SU-DHL-6 (cell line): ENCODE measurements at regions not wholly inside any gene's neighbourhood (a gene's known extent, or its start where the extent isn't known, plus 50 kb on each side); places are given as distances from the start of the nearest gene placed in this dataset.

ENCODE experiments used
- EZH2phosphoT487 ChIP-seq: fragments of 200-600 bp; sonication (generic), shearing (Covaris generic); conservative IDR thresholded peaks from 2 replicates; pipeline ENCODE4 v1.6.1; 2018; ENCODE audit warnings: mild to moderate bottlenecking, antibody characterized with exemption, low read length, moderate library complexity, mixed read lengths
- TF ChIP-seq, protein P1 (sequence below): fragments of 200-600 bp; sonication (generic); IDR thresholded peaks from one replicate; pipeline ENCODE4 v1.5.1; 2017; ENCODE audit warnings: antibody characterized with exemption, mild to moderate bottlenecking, low read length, moderate library complexity; ENCODE audit not compliant: insufficient read depth, poor library complexity, severe bottlenecking

DNA sequence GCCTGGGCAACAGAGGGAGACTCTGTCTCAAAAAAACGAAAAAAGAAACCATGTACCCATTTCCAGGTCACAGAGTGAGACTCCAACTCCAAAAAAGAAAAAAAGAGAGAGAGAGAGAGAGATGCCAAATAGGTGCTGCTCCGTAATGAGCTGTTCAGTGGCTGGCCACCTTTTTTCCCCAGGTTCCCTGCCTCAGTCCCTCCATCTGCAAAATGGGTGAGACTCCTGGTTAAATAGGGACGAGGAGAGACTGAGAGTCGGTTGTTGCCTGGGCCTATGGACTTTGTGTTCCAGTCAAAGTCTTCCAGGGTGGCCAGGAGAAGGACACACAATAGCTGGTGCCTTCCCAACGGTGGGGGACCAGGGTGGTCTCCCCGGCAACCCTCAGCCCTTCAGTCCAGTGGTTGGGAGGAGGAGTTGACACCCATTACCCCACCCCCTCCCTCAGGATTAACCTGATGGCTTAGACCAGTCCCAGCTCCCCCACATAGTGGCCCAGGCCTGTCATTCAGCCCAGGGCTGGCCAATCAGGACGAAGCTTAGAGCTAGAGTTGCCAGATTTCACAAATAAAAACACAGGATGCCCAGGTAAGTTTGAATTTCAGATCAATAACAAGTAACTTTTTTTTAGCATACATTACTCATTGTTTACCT is 258.2 kb downstream of the PARN start:
- TF ChIP-seq, protein P1, sequence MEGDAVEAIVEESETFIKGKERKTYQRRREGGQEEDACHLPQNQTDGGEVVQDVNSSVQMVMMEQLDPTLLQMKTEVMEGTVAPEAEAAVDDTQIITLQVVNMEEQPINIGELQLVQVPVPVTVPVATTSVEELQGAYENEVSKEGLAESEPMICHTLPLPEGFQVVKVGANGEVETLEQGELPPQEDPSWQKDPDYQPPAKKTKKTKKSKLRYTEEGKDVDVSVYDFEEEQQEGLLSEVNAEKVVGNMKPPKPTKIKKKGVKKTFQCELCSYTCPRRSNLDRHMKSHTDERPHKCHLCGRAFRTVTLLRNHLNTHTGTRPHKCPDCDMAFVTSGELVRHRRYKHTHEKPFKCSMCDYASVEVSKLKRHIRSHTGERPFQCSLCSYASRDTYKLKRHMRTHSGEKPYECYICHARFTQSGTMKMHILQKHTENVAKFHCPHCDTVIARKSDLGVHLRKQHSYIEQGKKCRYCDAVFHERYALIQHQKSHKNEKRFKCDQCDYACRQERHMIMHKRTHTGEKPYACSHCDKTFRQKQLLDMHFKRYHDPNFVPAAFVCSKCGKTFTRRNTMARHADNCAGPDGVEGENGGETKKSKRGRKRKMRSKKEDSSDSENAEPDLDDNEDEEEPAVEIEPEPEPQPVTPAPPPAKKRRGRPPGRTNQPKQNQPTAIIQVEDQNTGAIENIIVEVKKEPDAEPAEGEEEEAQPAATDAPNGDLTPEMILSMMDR = no peak
- TF ChIP-seq EZH2phosphoT487 = no peak
